ENCODE measurements at regions not wholly inside any gene's neighbourhood (a gene's known extent, or its start where the extent isn't known, plus 50 kb on each side); places are given as distances from the start of the nearest gene placed in this dataset.

- TF ChIP-seq, protein P1, sequence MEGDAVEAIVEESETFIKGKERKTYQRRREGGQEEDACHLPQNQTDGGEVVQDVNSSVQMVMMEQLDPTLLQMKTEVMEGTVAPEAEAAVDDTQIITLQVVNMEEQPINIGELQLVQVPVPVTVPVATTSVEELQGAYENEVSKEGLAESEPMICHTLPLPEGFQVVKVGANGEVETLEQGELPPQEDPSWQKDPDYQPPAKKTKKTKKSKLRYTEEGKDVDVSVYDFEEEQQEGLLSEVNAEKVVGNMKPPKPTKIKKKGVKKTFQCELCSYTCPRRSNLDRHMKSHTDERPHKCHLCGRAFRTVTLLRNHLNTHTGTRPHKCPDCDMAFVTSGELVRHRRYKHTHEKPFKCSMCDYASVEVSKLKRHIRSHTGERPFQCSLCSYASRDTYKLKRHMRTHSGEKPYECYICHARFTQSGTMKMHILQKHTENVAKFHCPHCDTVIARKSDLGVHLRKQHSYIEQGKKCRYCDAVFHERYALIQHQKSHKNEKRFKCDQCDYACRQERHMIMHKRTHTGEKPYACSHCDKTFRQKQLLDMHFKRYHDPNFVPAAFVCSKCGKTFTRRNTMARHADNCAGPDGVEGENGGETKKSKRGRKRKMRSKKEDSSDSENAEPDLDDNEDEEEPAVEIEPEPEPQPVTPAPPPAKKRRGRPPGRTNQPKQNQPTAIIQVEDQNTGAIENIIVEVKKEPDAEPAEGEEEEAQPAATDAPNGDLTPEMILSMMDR (IDR thresholded peaks at IDR 0.05): no peak
- TF ChIP-seq POLR2A (IDR thresholded peaks at IDR 0.05) (no peak), POLR2AphosphoS5 (IDR thresholded peaks at IDR 0.05) (no peak), EP300 (IDR thresholded peaks at IDR 0.05; ENCODE audit: low read depth) (no peak)
Observed at GRCh38 chr10:20446561-20447193, 450.4 kb downstream of the NEBL start.
